ENCODE measurements at regions not wholly inside any gene's neighbourhood (a gene's known extent, or its start where the extent isn't known, plus 50 kb on each side); places are given as distances from the start of the nearest gene placed in this dataset.

DNA sequence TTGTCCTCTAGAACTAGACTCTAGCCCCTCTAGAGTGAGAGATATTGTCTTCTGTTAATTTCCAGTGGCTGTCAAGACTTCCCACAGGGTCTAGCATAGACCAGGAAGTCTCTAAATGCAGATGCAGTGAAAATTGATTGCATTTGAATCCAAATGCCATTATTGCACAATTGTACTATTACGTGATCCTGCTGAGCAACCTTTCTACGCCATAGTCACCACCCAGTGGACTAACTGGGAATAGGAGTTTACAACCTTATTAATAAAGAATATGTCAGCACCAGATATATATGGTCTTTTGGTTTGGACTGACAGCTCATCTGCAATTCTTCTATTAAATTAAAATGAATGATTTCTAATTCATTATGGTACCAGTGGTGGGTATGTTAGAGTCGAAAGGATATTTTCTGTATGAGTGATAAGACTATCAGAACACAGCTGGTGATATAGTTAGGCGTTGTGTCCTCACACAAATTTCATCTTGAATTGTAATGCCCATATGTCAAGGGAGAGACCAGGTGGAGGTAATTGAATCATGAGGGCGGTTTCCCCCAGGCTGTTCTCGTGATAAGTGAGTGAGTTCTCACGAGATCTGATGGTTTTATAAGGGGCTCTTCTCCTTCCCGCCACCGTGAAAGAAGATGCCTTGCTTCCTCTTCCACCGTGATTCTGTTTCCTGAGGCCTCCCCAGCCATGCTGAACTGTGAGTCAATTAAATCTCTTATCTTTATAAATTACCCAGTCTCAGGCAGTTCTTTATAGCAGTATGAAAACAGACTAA is 138.9 kb upstream of the CA10 start:
- Mint-ChIP-seq H3K36me3 (no peaks in the 10 kb centered on the region), H3K27ac (no peak overlapping the region), H3K4me3 (no peak overlapping the region), H3K4me1 (no peaks in the 10 kb centered on the region), H3K9me3 (no peaks in the 10 kb centered on the region), H3K27me3 (no peaks in the 10 kb centered on the region)
- DNase-seq, result no peak

DNA sequence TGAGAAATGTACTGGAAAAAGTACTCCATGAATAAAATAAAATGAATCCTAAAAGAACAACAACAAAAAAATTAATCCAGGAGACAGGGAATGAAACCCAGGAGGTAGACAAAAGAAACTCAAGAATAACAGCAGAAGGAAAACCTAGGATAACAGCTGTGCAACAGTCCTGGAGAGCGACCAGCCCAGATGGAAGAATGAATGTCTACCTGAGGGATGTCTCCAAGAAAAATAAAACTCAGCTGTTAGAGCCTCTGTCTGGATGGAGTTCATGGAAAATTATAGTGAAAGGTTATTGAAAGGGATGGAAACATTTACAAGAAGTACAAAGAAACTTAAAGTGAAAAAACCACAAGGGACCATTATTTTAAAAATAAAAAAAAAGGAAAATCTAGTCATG is 135.8 kb upstream of the CA10 start:
- no peak overlapping the region for H3K4me3 Mint-ChIP-seq
- DNase-seq, result no peak
- H3K9me3 Mint-ChIP-seq, result no peaks in the 10 kb centered on the region
- H3K36me3 Mint-ChIP-seq, result no peaks in the 10 kb centered on the region
- H3K4me1 Mint-ChIP-seq, result no peaks in the 10 kb centered on the region
- no peaks in the 10 kb centered on the region for H3K27me3 Mint-ChIP-seq
- H3K27ac Mint-ChIP-seq, result no peak overlapping the region

- no peaks in the 10 kb centered on the region for H3K9me3 Mint-ChIP-seq
- no peak for DNase-seq
- no peak overlapping the region for H3K27ac Mint-ChIP-seq
- H3K27me3 Mint-ChIP-seq, result no peaks in the 10 kb centered on the region
- no peak overlapping the region for H3K4me3 Mint-ChIP-seq
- no peaks in the 10 kb centered on the region for H3K36me3 Mint-ChIP-seq
- no peaks in the 10 kb centered on the region for H3K4me1 Mint-ChIP-seq
Measured at GRCh38 chr17:52287611-52288010, 129.1 kb upstream of the CA10 start.

- Mint-ChIP-seq H3K27ac (no peak overlapping the region), H3K4me3 (no peak overlapping the region), H3K27me3 (peaks cover under 1% of the 10 kb centered on the region), H3K9me3 (no peaks in the 10 kb centered on the region), H3K36me3 (no peaks in the 10 kb centered on the region), H3K4me1 (no peaks in the 10 kb centered on the region)
- no peak for DNase-seq
Measured at GRCh38 chr17:52283872-52284271, 125.4 kb upstream of the CA10 start.

- Mint-ChIP-seq H3K36me3 (no peaks in the 10 kb centered on the region), H3K27ac (no peak overlapping the region), H3K4me1 (no peaks in the 10 kb centered on the region), H3K9me3 (no peaks in the 10 kb centered on the region), H3K4me3 (no peak overlapping the region), H3K27me3 (peaks cover 6% of the 10 kb centered on the region)
- no peak for DNase-seq
Measured at GRCh38 chr17:52276381-52277008, 118.0 kb upstream of the CA10 start.

DNA sequence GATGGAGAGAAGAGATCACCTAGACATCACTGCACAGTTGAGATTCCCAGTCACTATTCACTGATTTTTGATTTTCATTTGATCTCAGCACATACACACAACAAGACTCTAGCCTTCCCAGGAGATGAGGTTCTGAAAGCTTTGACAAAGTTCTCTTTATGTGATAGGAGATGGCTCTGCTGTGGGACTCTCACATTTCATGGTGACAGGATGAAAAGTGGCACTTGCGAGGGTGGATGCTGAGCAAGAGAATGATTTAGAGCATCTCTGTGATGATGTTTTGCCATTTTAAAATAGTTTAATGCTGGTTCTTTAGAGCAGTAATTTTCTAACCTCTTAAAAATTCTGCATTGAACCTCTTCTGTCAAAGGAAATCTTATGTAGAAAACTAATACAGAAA is 113.3 kb upstream of the CA10 start:
- H3K4me3 Mint-ChIP-seq, result no peak overlapping the region

GRCh38 chr17:52255347-52255746 is 96.8 kb upstream of the CA10 start:
- no peaks in the 10 kb centered on the region for H3K4me1 Mint-ChIP-seq
- peaks cover 5% of the 10 kb centered on the region for H3K9me3 Mint-ChIP-seq
- DNase-seq, result no peak
- no peaks in the 10 kb centered on the region for H3K36me3 Mint-ChIP-seq
- H3K27ac Mint-ChIP-seq, result no peak overlapping the region
- no peaks in the 10 kb centered on the region for H3K27me3 Mint-ChIP-seq
- no peak overlapping the region for H3K4me3 Mint-ChIP-seq

More for the DNA sequence above, 113.3 kb upstream of the CA10 start:
- Mint-ChIP-seq H3K9me3 (no peaks in the 10 kb centered on the region), H3K27ac (no peak overlapping the region), H3K4me1 (no peaks in the 10 kb centered on the region), H3K36me3 (no peaks in the 10 kb centered on the region), H3K27me3 (no peaks in the 10 kb centered on the region)
- no peak for DNase-seq

DNA sequence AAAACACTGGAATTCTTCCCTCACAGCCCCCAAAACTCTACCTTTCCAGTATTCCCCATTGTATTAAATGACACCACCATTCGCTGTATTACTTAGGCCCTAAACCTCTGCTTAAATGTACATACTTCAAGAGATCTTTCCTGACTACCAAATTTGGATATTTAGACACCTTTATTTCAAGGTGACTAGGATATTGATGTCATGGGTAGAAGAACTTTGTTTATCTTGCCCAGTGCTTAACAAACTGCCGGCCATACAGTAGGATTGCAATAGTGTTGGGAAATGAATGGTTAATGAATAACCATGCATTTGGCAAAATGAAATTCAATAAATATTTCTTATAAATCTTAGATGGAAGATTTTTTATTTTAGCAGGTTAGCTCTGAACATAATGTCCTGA is 86.2 kb upstream of the CA10 start:
- Mint-ChIP-seq H3K27me3 (no peaks in the 10 kb centered on the region), H3K36me3 (no peaks in the 10 kb centered on the region), H3K27ac (no peak overlapping the region), H3K4me3 (no peak overlapping the region), H3K9me3 (no peaks in the 10 kb centered on the region), H3K4me1 (no peaks in the 10 kb centered on the region)
- DNase-seq, result no peak

- Mint-ChIP-seq H3K27ac (no peak overlapping the region), H3K4me1 (no peaks in the 10 kb centered on the region), H3K4me3 (no peak overlapping the region), H3K27me3 (no peaks in the 10 kb centered on the region), H3K9me3 (no peaks in the 10 kb centered on the region), H3K36me3 (no peaks in the 10 kb centered on the region)
- DNase-seq, result no peak
Measured at GRCh38 chr17:52242268-52242667, 83.8 kb upstream of the CA10 start.

- no peak for DNase-seq
- Mint-ChIP-seq H3K9me3 (no peaks in the 10 kb centered on the region), H3K27me3 (peaks cover 6% of the 10 kb centered on the region), H3K4me1 (no peaks in the 10 kb centered on the region), H3K4me3 (no peak overlapping the region), H3K27ac (no peak overlapping the region), H3K36me3 (no peaks in the 10 kb centered on the region)
Measured at GRCh38 chr17:52237151-52237550, 78.6 kb upstream of the CA10 start.

GRCh38 chr17:52235516-52235915 is 77.0 kb upstream of the CA10 start:
- H3K4me1 Mint-ChIP-seq, result no peaks in the 10 kb centered on the region
- H3K9me3 Mint-ChIP-seq, result no peaks in the 10 kb centered on the region
- no peaks in the 10 kb centered on the region for H3K36me3 Mint-ChIP-seq
- H3K27ac Mint-ChIP-seq, result no peak overlapping the region
- H3K4me3 Mint-ChIP-seq, result no peak overlapping the region
- no peak for DNase-seq
- H3K27me3 Mint-ChIP-seq, result peaks cover 6% of the 10 kb centered on the region

DNA sequence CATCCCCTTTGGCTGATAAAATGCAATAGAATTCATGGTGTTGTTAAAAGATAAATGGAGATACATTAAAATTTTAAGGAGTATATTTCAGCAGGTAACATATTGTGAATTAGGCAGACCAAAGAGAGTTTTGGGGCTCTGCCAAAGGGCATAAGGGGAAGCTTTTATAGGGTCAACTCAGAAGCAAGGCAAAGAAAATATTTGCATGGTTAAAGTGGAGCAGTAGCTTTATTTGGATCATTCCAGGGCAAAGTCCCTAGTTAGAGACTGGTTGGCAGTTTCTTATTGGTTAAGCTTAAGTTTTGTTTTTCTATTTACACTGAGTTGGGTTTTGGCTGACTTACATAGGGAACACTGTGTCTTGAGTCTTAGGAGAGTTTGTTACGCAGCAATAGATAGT is 75.1 kb upstream of the CA10 start:
- no peak for DNase-seq
- H3K4me1 Mint-ChIP-seq, result no peaks in the 10 kb centered on the region
- no peak overlapping the region for H3K27ac Mint-ChIP-seq
- H3K27me3 Mint-ChIP-seq, result peaks cover 6% of the 10 kb centered on the region
- no peak overlapping the region for H3K4me3 Mint-ChIP-seq
- no peaks in the 10 kb centered on the region for H3K36me3 Mint-ChIP-seq
- H3K9me3 Mint-ChIP-seq, result no peaks in the 10 kb centered on the region

DNA sequence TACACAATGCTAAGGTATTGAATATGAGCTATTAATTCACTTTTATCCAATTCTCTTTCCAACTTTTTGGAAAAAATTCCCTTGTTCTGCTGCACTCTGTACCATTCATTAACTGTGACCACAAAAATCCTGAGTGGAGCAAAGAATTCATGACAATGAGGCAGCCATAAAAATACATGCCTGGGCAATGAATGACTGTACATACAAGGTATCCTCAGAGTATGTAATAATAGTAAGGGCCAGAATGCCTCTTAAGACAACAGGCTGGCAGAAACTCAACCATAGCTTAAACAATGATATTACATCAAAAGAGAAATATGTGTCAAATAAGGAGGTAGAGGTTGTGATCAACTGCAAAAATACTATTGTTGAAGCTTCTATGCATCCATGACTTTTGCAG is 74.7 kb upstream of the CA10 start:
- Mint-ChIP-seq H3K4me3 (no peak overlapping the region), H3K27me3 (peaks cover 6% of the 10 kb centered on the region), H3K27ac (no peak overlapping the region), H3K9me3 (no peaks in the 10 kb centered on the region), H3K4me1 (no peaks in the 10 kb centered on the region), H3K36me3 (no peaks in the 10 kb centered on the region)
- no peak for DNase-seq

DNA sequence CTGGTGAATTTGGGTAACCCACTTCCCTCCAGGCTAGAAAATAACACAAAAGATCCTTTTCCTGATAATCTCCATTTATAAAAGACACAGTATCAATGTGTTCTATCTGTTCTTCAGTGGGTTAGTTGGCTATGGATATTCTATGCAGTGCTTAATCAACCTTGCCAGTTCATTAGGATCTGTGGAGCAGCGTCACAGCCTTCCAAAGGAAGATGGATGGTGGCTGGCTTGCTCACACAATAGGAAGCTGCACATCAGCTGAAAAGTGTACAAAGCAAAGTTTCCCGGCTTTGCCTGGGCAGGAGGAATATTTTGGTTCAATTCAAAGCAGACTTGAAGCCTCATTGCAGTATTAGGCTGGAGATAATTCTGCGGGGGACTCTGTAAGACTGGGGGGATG is 70.3 kb upstream of the CA10 start:
- H3K36me3 Mint-ChIP-seq, result no peaks in the 10 kb centered on the region
- H3K9me3 Mint-ChIP-seq, result no peaks in the 10 kb centered on the region
- H3K4me3 Mint-ChIP-seq, result no peak overlapping the region
- DNase-seq, result no peak
- peaks cover 6% of the 10 kb centered on the region for H3K27me3 Mint-ChIP-seq
- no peak overlapping the region for H3K27ac Mint-ChIP-seq
- no peaks in the 10 kb centered on the region for H3K4me1 Mint-ChIP-seq

DNA sequence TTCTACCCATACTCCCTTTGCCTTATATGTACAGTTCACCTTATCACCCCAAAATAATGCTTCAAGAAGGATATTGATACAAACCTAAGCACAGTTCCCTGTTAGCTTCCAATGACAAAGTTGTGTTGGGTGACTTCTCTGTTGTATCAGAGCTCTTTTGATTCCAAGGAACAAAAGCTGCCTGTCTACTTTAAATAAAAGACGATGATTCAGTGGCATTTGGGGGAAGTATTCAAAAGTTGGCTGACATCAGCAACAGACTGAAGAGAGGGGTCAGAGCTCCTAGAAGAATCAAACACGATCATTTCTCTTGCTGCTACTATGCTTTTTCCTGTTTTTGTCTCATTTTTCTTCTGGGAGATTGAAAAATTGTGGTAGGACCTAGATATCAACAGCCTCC is 69.4 kb upstream of the CA10 start:
- no peak for DNase-seq
- Mint-ChIP-seq H3K9me3 (no peaks in the 10 kb centered on the region), H3K4me1 (no peaks in the 10 kb centered on the region), H3K27me3 (peaks cover 2% of the 10 kb centered on the region), H3K4me3 (no peak overlapping the region), H3K36me3 (no peaks in the 10 kb centered on the region), H3K27ac (no peak overlapping the region)

DNA sequence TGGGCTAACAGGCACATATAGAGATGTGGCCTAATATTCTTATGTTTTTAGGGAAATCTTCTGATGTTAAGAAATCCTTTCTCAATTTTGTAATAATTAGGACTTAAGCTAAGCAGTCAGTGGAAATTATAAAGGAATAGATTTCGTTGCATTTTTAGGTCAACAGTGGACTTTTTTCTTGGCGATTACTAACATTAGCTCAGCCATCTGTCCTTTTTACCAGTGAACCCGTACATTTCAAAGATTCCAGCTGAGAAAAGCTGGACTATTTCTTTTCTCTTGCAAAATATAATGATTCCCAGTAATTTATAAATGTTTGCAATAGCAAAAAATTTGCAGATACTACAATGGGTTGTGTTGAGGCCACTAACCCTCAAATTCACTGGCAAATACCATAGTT is 54.9 kb upstream of the CA10 start:
- no peaks in the 10 kb centered on the region for H3K36me3 Mint-ChIP-seq
- H3K27ac Mint-ChIP-seq, result no peak overlapping the region
- H3K27me3 Mint-ChIP-seq, result peaks cover 3% of the 10 kb centered on the region
- H3K4me3 Mint-ChIP-seq, result no peak overlapping the region
- no peaks in the 10 kb centered on the region for H3K9me3 Mint-ChIP-seq
- no peak for DNase-seq
- no peaks in the 10 kb centered on the region for H3K4me1 Mint-ChIP-seq
